ENCODE measurements at regions not wholly inside any gene's neighbourhood (a gene's known extent, or its start where the extent isn't known, plus 50 kb on each side); places are given as distances from the start of the nearest gene placed in this dataset.

DNA sequence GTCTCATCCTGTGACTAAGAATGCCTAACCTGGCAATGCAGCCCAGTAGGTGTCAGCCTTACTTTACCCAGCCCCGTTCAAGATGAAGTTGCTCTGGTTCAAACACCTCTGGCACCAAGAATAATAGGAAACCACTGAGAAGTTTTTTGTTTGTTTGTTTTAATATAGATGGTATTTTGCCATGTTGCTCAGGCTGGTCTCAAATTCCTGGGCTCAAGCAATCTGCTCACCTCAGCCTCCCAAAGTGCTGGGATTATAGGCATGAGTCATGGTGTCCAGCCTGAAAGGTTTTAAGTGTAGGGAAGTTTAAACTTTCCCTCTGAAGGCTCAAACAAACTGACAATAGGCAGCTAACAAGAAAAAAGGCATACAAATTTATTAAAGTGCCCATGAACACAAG, 51.2 kb upstream of the ABCC4 start:
- DNase-seq (ENCODE audit: low spot score), result no peak

DNA sequence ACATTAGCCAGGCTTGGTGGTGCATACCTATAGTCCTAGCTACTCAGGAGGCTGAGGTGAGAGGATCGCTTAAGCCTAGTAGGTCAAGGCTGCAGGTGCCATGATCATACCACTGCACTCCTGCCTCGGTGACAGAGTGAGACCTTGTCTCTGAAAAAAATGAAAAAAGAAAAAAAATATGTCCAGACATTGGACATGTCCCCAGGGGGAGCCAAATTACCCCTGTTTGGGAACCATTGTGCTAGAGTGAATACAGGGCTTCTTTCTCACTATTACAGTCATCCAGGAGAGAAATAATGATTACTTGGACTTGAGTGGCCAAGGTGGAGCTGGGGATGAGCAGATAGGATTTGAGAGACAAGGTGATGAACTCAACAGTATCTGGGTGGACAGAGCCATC, 52.9 kb upstream of the ABCC4 start:
- DNase-seq (ENCODE audit: low spot score), result no peak

DNA sequence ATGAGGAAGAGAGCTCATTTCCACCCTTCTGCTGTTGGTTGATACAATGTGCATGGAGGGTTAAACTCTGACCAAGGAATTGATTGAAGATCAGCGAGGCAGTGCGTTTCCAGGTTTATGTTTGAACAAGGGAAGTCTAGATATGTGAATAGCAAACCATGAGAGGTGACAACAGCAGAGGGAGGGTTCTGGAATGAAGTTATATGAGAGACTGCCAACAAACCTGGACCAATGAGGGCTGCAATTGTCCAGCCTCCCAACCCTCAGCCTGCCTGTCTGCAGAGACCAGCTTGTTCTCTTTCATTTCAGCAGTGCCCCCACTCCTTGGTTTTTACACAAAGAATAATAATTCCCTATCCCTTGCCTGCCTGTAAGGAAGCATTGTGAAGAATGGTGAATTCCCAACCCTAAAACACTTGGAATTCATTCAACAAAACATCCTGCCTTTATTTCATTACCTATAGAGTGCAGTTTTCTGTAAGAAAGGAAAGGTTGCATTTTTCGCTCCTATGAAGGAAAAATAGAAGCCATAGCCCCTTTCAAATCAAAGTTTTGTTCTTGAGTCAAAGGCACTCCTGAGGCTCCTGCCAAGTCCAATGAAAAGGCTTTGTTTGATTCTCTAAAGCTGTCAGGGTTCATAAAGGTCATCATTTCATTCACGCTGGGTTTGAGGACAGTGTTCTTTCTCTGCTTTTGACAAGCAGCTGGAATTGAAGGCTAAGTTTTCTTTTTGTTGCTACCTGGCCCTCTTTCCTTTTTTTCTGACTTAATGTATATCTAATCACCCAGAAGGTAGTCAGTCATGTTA, 53.6 kb upstream of the ABCC4 start:
- DNase-seq (ENCODE audit: low spot score), result no peak

DNA sequence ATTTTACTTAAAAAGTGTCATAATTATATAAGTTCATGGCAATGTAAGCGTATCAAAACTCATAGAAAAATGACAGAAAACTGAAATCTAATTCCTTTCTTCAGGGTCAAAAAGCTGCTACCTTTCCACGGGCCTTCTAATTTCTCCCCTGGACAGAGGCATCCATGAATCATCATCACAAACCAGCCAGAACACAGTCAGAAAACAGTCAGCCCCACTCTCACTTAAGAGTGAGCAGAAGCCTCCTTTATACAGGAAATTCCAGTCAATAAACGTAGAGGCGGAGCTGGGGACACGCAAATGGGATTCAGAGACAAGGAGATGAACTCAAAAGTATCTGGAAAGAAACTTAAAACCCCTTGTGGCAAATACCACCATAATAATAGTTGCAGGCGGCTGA, 54.2 kb upstream of the ABCC4 start:
- no peak for DNase-seq (ENCODE audit: low spot score)

DNA sequence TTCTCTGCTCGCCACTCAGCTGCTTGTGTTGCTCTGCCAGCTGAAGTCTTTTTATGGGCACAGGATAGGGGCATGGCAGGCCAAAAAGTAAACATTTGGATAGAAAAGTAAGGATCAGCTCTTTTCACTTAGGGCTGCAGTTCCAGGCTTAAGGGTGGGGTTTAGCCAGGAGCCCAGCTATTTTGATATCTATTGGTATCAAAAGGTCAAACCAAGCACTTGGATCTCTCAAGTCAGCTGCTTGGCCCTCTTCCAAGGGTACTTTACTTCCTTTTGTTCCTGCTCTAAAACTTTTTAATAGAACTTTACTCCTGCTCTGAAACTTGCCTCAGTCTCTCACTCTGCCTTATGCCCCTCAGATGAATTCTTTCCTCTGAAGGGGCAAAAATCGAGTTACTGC, 55.7 kb upstream of the ABCC4 start:
- DNase-seq (ENCODE audit: low spot score), result no peak

DNA sequence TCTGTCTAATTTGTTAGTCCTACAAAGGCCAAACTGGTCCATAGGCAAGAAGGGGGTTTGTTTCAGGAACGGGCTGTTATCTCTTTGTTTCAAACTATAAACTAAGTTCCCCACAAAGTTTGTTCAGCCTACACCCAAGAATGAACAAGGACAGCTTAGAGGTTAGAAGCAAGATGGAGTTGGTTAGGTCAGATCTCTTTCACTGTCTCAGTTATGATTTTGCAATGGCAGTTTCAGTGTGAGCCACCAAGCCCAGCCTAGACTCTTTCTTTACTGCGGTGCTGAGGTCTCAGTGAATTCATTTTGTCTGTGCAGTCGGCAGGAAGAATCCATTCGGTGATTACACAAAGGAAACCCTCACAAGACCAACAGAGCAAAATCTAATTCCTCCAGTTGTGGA, 56.6 kb upstream of the ABCC4 start:
- no peak for DNase-seq (ENCODE audit: low spot score)

DNA sequence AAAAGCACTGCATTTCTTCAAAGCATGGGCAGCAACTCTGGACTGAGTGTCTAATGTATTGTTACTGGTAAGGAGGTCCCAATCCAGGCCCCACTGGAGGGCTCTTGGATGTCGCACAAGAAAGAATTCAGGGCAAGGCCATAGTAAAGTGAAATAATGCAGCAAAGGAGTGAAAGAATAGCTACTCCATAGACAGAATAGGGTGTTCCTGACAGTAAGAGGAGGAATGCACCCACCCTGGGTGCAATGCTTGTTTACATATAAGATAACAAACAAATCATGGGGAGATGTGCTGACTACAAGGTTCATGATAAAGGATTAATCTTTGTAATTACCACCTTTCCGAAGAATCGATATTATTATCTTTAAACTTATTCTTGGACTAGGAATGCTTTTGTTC, 58.8 kb upstream of the ABCC4 start:
- no peak for DNase-seq (ENCODE audit: low spot score)

DNA sequence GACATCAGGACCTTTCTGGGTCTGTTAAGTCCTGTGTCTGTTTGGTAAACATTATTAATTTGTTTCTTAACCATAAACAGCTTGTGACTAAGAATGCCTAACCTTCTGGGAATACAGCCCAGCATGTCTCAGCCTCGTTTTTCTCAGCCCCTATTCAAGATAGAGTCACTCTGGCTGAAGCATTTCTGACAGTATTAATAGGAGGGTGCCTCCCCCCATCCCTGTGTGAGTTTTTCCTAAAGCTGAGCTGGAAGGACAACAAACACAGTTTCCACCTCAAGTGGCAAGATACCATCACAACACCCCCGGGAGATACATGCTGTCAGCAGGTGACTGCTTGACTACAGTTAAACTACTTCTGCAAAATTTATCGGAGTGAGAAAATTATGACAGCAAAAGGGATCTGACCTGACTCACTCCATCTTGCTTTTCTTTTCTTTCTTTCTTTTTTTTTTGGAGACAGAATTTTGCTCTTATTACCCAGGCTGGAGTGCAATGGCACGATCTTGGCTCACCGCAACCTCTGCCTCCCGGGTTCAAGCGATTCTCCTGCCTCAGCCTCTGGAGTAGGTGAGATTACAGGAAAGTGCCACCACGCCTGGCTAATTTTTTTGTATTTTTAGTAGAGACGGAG, 59.3 kb upstream of the ABCC4 start:
- no peak for DNase-seq (ENCODE audit: low spot score)

DNA sequence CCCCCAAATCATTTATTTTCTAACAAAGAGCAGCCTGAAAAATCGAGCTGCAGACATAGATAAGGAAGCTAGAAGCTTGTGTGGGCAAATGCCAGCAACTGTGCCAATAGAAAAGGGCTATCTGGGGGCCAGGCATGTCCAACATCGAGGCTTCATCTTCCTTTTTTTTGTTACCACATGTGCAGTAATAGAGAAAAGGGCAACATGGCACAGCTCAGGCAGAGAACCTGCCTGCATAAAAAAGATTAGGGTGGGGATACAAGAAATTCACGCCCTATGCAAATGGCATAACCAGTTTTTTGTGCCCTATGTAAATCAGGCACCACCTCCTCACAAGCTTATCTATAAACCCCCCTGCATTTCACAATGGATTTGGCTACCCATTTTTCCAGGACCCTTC, 60.4 kb upstream of the ABCC4 start:
- no peak for DNase-seq (ENCODE audit: low spot score)

DNA sequence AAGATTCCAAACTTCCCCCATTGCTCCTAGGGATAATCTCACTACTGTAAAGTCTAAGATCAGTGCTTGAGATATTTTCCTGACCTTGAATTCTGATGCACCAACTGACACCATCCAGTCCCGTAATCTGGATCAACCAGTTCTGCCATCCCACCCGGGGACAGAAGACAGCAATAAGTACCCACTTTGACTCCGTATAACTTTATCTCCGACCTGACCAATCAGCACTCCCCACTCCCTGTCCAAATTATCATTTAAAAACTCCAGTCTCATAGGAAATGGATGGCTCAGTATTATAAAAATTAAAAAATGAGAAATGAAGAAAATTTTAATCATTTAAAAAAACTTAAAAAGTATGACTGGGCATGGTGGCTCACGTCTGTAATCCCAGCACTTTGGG, 61.4 kb upstream of the ABCC4 start:
- DNase-seq (ENCODE audit: low spot score), result no peak

DNA sequence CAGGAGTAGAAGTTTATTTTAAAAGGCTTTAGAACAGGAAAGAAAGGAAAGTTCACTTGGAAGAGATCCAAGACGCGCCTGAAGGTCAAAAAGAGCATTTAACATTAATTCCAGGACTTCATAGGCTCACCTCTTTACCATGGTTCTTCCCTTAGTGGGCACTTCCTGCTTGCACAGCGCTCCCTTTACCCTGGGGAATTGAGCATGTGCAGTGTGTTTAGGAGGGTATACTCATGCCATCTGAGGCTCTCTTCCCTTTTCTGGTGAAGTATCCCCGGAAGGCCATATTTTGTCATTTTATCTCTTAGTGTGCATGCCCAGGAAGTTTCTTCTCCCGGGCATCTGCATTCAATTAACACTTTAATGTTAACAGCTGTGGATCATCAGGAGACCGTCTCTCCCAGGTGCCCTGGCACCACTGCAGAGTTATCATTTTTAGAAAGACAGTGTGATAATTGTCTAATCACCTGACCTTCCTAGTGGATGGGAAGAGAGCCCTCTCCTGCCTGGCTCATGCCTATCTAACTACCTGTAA, 66.1 kb upstream of the ABCC4 start:
- DNase-seq (ENCODE audit: low spot score), result no peak

DNA sequence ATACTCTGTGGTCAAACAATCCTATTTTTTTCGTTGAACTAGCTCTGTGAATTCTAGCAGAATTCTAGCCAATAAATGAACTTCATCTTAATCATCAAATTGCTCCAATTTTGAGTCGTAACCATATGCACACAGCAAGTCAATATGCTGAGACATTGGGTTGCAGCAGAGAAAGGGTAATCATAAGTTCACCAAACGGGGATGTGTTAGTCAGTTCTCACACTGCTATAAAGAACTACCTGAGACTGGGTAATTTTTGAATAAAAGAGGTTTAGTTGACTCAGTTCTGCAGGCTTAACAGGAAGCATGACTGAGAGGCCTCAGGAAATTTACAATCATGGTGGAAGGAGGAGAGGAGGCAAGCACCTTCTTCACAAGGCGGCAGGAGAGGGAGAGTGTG, 67.7 kb upstream of the ABCC4 start:
- no peak for DNase-seq (ENCODE audit: low spot score)

DNA sequence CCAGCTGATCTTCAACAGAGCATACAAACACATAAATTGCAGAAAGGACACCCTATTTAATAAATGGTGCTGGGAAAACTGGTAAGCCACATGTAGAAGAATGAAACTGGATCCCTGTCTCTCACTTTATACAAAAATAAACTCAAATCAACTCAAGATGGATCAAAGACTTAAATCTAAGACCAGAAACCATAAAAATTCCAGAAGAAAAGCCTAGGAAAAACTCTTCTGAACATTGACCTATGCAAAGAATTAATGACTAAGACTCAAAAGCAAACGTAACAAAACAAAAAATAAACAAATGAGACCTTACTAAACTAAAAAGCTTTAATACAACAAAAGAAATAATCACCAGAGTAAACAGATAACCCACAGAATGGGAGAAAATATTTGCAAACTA, 74.5 kb upstream of the ABCC4 start:
- no peak for DNase-seq (ENCODE audit: low spot score)

DNA sequence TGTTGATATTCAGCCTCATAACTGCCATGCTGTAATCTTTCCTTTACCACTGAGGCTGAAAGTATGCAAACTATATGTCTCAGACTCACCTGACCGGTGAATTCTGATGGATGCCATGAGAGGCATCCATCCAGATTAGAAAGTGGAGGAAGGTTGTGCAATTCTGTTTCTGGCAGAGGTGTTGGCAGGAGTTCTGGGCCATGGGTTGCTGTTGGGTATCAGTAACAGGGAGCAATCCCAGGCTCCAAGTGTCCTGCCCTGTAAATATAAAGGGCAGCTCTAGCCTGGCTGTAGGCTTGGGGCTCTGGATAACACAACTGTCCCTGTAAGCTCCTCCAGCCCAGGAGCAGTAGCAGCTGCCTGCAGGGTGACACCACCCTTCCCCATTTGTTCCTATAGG, 77.4 kb upstream of the ABCC4 start:
- DNase-seq (ENCODE audit: low spot score), result no peak

DNA sequence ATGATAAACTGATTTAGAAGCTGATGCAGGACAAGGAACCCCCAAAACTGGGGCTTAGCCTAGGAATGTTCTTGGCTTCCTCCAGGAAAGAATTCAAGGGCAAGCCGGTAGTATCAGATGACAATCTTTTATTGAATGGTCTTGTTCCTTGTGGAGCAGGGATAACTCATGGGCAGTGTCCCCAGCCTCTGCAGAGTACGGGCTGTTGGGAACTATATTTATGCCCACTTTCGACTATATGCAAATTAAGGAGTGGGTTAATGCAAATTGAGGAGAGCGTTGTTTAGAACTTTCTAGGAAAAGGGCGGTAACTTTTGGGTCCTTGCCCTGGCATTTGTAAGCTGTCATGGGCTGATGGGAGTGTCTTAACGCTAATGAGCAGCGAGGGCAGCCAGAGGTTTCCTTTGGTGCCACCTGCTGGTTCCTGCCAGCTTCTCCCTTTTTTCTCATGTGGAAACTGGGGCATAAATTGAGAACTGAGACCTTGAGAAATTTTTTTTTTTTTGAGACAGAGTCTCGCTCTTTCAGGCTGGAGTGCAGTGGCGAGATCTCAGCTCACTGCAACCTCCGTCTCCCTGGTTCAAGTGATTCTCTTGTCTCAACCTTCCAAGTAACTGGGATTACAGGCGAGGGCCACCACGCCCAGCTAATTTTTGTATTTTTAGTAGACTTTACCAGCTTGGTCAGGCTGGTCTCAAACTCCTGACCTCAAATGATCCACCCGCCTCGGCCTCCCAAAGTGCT, 79.4 kb upstream of the ABCC4 start:
- DNase-seq (ENCODE audit: low spot score), result peak; percentile 81

DNA sequence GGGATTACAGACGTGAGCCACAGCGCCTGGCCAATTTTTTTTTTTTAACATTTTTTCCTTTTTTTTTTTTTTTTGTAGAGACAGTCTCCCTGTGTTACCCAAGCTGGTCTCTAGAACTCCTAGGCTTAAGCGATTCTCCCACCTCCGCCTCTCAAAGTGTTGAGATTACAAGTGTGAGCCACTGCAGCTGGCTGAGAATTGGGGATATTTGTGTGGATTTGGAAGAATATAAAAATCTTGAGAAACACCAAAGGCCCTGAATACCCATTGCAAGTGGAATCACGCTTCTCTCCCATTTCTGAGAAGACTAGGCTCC, 79.9 kb upstream of the ABCC4 start:
- no peak for DNase-seq (ENCODE audit: low spot score)

DNA sequence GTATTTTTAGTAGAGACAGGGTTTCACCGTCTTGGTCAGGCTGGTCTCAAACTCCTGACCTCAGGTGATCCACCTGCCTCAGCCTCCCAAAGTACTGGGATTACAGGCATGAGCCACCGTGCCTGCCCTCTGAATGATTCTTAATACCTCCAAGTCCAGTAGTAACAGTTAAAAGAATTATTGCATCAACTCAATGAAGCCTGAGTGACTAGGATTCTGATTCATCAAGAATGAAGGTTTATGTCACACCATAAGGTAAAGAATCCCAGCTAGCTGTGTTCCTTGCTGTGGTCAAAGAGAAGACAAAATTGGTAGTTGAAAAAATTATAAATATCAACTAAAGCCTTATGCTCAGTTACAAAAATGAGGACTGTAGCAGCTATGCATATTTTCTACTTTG, 81.2 kb upstream of the ABCC4 start:
- DNase-seq (ENCODE audit: low spot score), result no peak

DNA sequence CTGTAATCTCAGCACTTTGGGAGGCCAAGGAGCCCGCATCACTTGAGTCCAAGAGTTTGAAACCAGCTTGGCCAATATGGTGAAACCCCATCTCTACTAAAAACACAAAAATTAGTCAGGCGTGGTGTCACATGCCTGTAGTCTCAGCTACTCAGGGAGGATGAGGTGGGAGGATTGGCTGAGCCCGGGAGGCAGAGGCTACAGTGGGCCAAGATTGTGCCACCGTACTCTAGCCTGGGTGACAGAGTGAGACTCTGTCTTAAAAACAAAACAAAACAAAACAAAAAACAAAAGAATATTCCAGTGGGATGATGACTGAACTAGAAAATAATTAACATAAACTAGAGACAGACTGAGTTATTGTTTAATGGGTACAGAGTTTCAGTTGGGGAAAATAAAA, 81.7 kb upstream of the ABCC4 start:
- DNase-seq (ENCODE audit: low spot score), result no peak

DNA sequence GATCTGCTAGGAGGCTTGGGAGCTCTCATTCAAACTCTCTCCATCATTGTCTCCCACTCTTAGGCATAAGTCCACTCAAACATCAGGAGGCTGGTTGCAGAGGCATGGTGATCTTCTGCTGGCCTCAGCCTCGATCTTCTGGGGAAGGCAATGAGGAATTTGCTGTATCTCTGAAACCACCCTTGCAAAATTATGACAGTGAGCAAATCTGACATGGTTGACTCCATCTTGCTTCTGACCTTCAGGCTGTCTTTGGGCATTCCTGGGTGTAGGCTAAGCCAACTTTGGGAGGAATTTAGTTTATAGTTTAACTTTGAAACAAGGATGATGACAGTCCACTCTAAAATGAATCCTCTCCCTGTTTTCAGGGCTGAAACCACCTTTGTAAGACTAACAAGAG, 84.1 kb upstream of the ABCC4 start:
- no peak for DNase-seq (ENCODE audit: low spot score)

DNA sequence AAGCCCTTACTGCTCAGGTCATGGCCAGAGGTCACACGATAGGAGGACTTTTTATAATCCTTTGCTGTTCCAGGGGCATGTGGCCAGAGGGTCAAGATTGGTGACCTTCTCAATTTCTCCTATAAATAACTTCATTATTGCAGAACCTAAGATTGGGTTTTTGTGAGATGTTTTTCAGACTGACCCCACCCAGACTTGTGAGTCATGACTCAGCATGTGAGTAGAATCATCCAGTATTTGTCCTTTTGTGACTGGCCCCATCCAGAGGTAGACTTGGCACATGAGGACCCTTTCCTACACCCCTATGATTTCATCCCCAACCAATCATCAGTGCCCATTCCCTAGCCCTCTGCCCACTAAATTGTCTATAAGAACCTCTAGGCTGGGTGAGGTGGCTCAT, 84.5 kb upstream of the ABCC4 start:
- no peak for DNase-seq (ENCODE audit: low spot score)

DNA sequence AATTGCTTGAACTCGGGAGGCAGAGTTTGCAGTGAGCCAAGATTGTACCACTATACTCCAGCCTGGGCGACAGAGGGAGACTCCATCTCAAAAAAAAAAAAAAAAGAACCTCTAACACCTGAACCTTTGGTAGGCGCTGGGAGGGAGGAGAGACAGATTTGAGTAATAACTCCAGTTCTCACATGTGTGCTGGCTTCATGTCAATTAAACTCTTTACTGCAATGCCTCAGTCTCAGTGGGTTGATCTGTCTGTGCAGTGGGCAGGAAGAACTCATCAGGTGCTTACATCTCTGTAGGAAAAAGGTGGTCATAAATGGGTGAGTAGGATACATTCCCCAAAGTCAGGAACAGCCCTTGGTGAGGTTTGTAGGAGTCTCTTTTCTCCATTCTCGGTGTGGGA, 85.1 kb upstream of the ABCC4 start:
- no peak for DNase-seq (ENCODE audit: low spot score)

DNA sequence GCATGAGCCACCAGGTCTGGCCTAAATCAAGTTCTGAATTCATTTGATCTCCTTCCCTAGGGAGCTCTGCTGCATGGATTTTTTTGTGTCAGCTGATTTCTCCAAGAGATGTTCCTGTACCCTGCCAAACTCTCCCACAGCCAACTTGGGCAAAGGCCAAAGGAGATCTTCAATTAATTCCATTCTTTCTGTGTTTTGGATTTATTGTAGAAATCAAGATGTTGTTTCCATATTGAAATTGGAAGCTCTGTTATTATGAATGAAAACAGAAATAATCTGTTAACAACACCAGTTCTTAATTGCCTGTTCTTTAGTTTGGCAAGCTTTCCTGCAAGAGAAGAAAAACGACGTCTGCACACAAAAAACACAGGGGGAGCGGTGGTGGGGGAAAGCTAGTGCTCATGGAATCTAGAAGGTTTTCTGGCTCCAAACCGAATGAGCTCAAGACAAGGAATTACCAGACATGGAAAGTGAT, 86.5 kb upstream of the ABCC4 start:
- DNase-seq (ENCODE audit: low spot score), result no peak
